ENCODE measurements at regions not wholly inside any gene's neighbourhood (a gene's known extent, or its start where the extent isn't known, plus 50 kb on each side); places are given as distances from the start of the nearest gene placed in this dataset.
"Not testable (repeated sequence)": the region's sequence is repeated elsewhere in the genome, so short reads cannot be mapped to it uniquely, and the experiment has no call there.

GRCh38 chr4:117014236-117014635, 71.1 kb downstream of the TRAM1L1 start:
- DNase-seq: no peak

GRCh38 chr4:117010671-117011070, 74.7 kb downstream of the TRAM1L1 start:
- DNase-seq: no peak

- DNase-seq: no peak
Observed at GRCh38 chr4:117001077-117001476, 84.3 kb downstream of the TRAM1L1 start.

- DNase-seq: no peak
Observed at GRCh38 chr4:116982656-116983055, 102.7 kb downstream of the TRAM1L1 start.

- DNase-seq: not testable (repeated sequence)
Observed at GRCh38 chr4:116980436-116980835, 104.9 kb downstream of the TRAM1L1 start.

- no peak for DNase-seq
Observed at GRCh38 chr4:116959045-116959444, 126.3 kb downstream of the TRAM1L1 start.

GRCh38 chr4:116953947-116954346, 131.4 kb downstream of the TRAM1L1 start:
- no peak for DNase-seq

GRCh38 chr4:116952530-116953136, 132.7 kb downstream of the TRAM1L1 start:
- DNase-seq: no peak

GRCh38 chr4:116949856-116950255, 135.5 kb downstream of the TRAM1L1 start:
- no peak for DNase-seq

- no peak for DNase-seq
Observed at GRCh38 chr4:116942315-116942714, 143.1 kb downstream of the TRAM1L1 start.

- DNase-seq: no peak
Observed at GRCh38 chr4:116930329-116930728, 155.0 kb downstream of the TRAM1L1 start.

- no peak for DNase-seq
Observed at GRCh38 chr4:116926631-116927295, 158.6 kb downstream of the TRAM1L1 start.

GRCh38 chr4:116925900-116926457, 159.4 kb downstream of the TRAM1L1 start:
- DNase-seq: no peak

- DNase-seq: no peak
Observed at GRCh38 chr4:116923389-116923788, 162.0 kb downstream of the TRAM1L1 start.

GRCh38 chr4:116913451-116913850, 171.9 kb downstream of the TRAM1L1 start:
- no peak for DNase-seq

- DNase-seq: no peak
Observed at GRCh38 chr4:116906758-116907157, 178.6 kb downstream of the TRAM1L1 start.

GRCh38 chr4:116899561-116899960, 185.8 kb downstream of the TRAM1L1 start:
- no peak for DNase-seq

- DNase-seq: no peak
Observed at GRCh38 chr4:116885579-116885978, 199.8 kb downstream of the TRAM1L1 start.

GRCh38 chr4:116882503-116882902, 202.9 kb downstream of the TRAM1L1 start:
- no peak for DNase-seq

- no peak for DNase-seq
Observed at GRCh38 chr4:116881077-116881476, 204.3 kb downstream of the TRAM1L1 start.

- DNase-seq: no peak
Observed at GRCh38 chr4:116880625-116881024, 204.8 kb downstream of the TRAM1L1 start.

GRCh38 chr4:116878280-116878679, 207.1 kb downstream of the TRAM1L1 start:
- no peak for DNase-seq

- DNase-seq: no peak
Observed at GRCh38 chr4:116877069-116877468, 208.3 kb downstream of the TRAM1L1 start.

GRCh38 chr4:116872941-116873340, 212.4 kb downstream of the TRAM1L1 start:
- no peak for DNase-seq

- no peak for DNase-seq
Observed at GRCh38 chr4:116872308-116872707, 213.1 kb downstream of the TRAM1L1 start.

Data from stimulated activated CD8-positive, alpha-beta memory T cell treated with anti-CD3 and anti-CD28 coated beads, Interleukin-4, amount 100 ng/mL, for 48 hours (primary cell).